ENCODE measurements at regions not wholly inside any gene's neighbourhood (a gene's known extent, or its start where the extent isn't known, plus 50 kb on each side); places are given as distances from the start of the nearest gene placed in this dataset.

DNA sequence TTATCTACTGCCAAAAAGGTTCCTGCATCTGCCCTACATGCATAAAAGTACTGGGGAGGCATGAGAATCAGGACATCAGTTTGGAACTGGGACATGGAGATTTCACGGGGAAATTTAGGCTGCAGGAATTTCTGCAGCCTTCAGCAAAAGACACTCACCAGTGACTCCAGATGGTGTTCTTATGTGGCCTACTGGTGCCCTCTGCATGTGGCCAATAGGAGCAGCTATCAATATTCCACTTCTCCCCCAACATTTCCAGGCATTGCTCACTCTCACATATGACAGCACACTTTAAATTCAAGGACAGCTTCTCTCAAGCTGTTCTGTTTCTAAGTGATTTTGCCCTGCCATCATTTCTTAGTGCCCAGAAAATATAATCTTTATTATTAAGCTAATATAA lies 570.5 kb upstream of the ARGLU1 start:
- Histone ChIP-seq H3K36me3 (no peaks in the 10 kb centered on the region), H3K4me1 (no peaks in the 10 kb centered on the region), H3K27me3 (no peaks in the 10 kb centered on the region), H3K4me3 (no peak overlapping the region), H3K9me3 (no peaks in the 10 kb centered on the region), H3K27ac (no peak overlapping the region)
- no peak for ATAC-seq
- TF ChIP-seq POLR2A (IDR thresholded peaks at IDR 0.05) (no peak), CTCF (IDR thresholded peaks at IDR 0.05) (no peak)
- no CpG with 5 or more reads among the region's 1 CpG for WGBS (ENCODE audit: insufficient coverage, low coverage, low lambda C conversion rate, missing lambda C conversion rate)
- intact Hi-C loops (cut with DNase I), result no loop called here
- DNase-seq, result no peak

DNA sequence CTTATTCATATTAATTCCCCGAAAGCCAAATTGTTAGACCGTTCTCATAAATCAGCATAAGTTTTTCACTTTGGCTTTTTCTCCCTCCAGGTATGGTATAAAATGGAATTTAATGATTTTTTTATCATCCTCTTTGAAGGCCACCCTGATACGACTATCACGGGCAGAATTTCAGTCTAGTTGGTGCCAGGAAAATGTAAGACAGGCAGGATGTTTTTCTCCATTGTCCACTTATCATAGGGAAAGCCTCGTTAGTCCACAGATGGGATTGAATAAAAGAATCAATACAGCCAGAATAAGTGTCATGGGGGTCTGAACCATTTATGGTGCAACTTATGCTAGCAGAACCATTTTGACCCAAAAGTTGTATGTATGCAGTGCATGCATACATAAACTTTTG lies 566.0 kb upstream of the ARGLU1 start:
- no peak for ATAC-seq
- TF ChIP-seq POLR2A (IDR thresholded peaks at IDR 0.05) (no peak), CTCF (IDR thresholded peaks at IDR 0.05) (no peak)

DNA sequence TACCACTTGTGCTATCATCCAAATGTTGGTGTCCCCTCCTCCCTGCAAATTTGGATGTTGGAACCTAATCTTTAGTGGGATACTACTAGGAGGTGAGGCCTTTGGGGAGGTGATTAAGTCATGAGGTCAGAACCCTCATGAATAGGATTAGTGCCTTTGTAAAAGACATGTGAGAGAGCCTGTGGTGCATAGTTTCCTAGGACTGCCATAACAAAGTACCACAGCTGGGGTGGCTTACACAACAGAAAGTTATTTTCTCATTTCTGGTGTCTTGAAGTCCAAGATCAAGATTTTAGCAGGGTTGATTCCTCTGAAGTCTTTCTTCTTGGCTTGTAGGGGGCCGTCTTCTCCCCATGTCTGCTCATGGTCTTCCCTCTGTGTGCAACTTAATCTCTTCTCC lies 562.6 kb upstream of the ARGLU1 start:
- DNase-seq, result no peak
- intact Hi-C loops (cut with DNase I), result no loop called here
- no peaks in the 10 kb centered on the region for H3K9me3 ChIP-seq
- H3K36me3 ChIP-seq, result no peaks in the 10 kb centered on the region
- H3K27ac ChIP-seq, result no peak overlapping the region
- ATAC-seq, result no peak
- TF ChIP-seq POLR2A (IDR thresholded peaks at IDR 0.05) (no peak), CTCF (IDR thresholded peaks at IDR 0.05) (no peak)
- no peaks in the 10 kb centered on the region for H3K4me1 ChIP-seq
- no peak overlapping the region for H3K4me3 ChIP-seq
- WGBS (ENCODE audit: insufficient coverage, low coverage, low lambda C conversion rate, missing lambda C conversion rate), result 56% methylated on average over 1 of the region's 1 CpG
- no peaks in the 10 kb centered on the region for H3K27me3 ChIP-seq

More for the DNA sequence above, 566.0 kb upstream of the ARGLU1 start:
- no peak for DNase-seq
- H3K4me1 ChIP-seq, result no peaks in the 10 kb centered on the region
- intact Hi-C loops (cut with DNase I), result no loop called here
- H3K4me3 ChIP-seq, result no peak overlapping the region
- H3K36me3 ChIP-seq, result no peaks in the 10 kb centered on the region
- no peaks in the 10 kb centered on the region for H3K27me3 ChIP-seq
- no peaks in the 10 kb centered on the region for H3K9me3 ChIP-seq
- H3K27ac ChIP-seq, result no peak overlapping the region
- 60% methylated on average over 5 of the region's 5 CpGs for WGBS (ENCODE audit: insufficient coverage, low coverage, low lambda C conversion rate, missing lambda C conversion rate)

GRCh38 chr13:107124730-107125129 lies 556.8 kb upstream of the ARGLU1 start:
- TF ChIP-seq POLR2A (IDR thresholded peaks at IDR 0.05), result no peak
- TF ChIP-seq CTCF (IDR thresholded peaks at IDR 0.05), result no peak
- ATAC-seq (no peak), DNase-seq (no peak)
- Histone ChIP-seq H3K4me1 (no peaks in the 10 kb centered on the region), H3K36me3 (no peaks in the 10 kb centered on the region), H3K27me3 (no peaks in the 10 kb centered on the region), H3K9me3 (no peaks in the 10 kb centered on the region), H3K4me3 (no peak overlapping the region), H3K27ac (no peak overlapping the region)
- WGBS (ENCODE audit: insufficient coverage, low coverage, low lambda C conversion rate, missing lambda C conversion rate), result 36% methylated on average over 5 of the region's 5 CpGs
- intact Hi-C loops (cut with DNase I), result loop anchor here in 1 of 2 donors (10.0 kb wide), 1 partner anchor 210 kb away; no protein-coding TSS in a partner anchor
